H9 (cell line): ENCODE measurements at regions not wholly inside any gene's neighbourhood (a gene's known extent, or its start where the extent isn't known, plus 50 kb on each side); places are given as distances from the start of the nearest gene placed in this dataset.

ENCODE experiments used
- DNase-seq: peaks from one replicate; pipeline ENCODE4 v3.0.0-alpha.2; 2017
- H2AFZ ChIP-seq: one replicate; pipeline ENCODE4 v1.6.1; 2013; ENCODE audit warnings: mild to moderate bottlenecking, low read length, control low read depth, moderate library complexity
- H2AK5ac ChIP-seq: 2 replicates; pipeline ENCODE4 v1.6.1; 2013; ENCODE audit warnings: low read length, control low read depth, mixed read lengths; ENCODE audit not compliant: insufficient read length
- H2BK120ac ChIP-seq: one replicate; pipeline ENCODE4 v1.6.1; 2013; ENCODE audit warnings: low read depth, mild to moderate bottlenecking, low read length, control low read depth, inconsistent platforms; ENCODE audit not compliant: poor library complexity, severe bottlenecking
- H2BK12ac ChIP-seq: 2 replicates; pipeline ENCODE4 v1.6.1; 2013; ENCODE audit warnings: low read length, control low read depth, mixed read lengths, low read depth; ENCODE audit not compliant: insufficient read length
- H2BK15ac ChIP-seq: 2 replicates; pipeline ENCODE4 v1.6.1; 2013; ENCODE audit warnings: low read depth, low read length, control low read depth
- H2BK20ac ChIP-seq: one replicate; pipeline ENCODE4 v1.6.1; 2013; ENCODE audit warnings: low read depth, mild to moderate bottlenecking, low read length, control low read depth, inconsistent platforms; ENCODE audit not compliant: poor library complexity, severe bottlenecking
- H2BK5ac ChIP-seq: 2 replicates; pipeline ENCODE4 v1.6.1; 2013; ENCODE audit warnings: low read length, control low read depth, mixed read lengths; ENCODE audit not compliant: insufficient read length
- H3K14ac ChIP-seq: 2 replicates; pipeline ENCODE4 v1.6.1; 2013; ENCODE audit warnings: low read length, control low read depth; ENCODE audit not compliant: insufficient read depth
- H3K18ac ChIP-seq: 2 replicates; pipeline ENCODE4 v1.6.1; 2013; ENCODE audit warnings: low read depth, mild to moderate bottlenecking, mixed read lengths, low read length, control low read depth; ENCODE audit not compliant: insufficient read length
- H3K23ac ChIP-seq: 2 replicates; pipeline ENCODE4 v1.6.1; 2013; ENCODE audit warnings: low read length, control low read depth, mixed read lengths, low read depth; ENCODE audit not compliant: insufficient read length
- H3K23me2 ChIP-seq: 2 replicates; pipeline ENCODE4 v1.6.1; 2013; ENCODE audit warnings: low read depth, mild to moderate bottlenecking, mixed read lengths, low read length, control low read depth; ENCODE audit not compliant: insufficient read length, poor library complexity, severe bottlenecking
- H3K27ac ChIP-seq: 2 replicates; pipeline ENCODE4 v1.5.1; 2013; ENCODE audit warnings: low read length, control low read depth, mixed read lengths, low read depth; ENCODE audit not compliant: insufficient read length
- H3K27me3 ChIP-seq: 2 replicates; pipeline ENCODE4 v1.6.1; 2013; ENCODE audit warnings: low read length, control low read depth, inconsistent platforms; ENCODE audit not compliant: insufficient read depth
- H3K4ac ChIP-seq: 2 replicates; pipeline ENCODE4 v1.6.1; 2013; ENCODE audit warnings: low read depth, mild to moderate bottlenecking, control low read depth, inconsistent platforms, low read length, moderate library complexity
- H3K4me1 ChIP-seq: 2 replicates; pipeline ENCODE4 v1.6.1; 2013; ENCODE audit warnings: low read length, control low read depth, inconsistent platforms; ENCODE audit not compliant: insufficient read depth
- H3K4me2 ChIP-seq: 2 replicates; pipeline ENCODE4 v1.6.1; 2013; ENCODE audit warnings: low read length, control low read depth, mixed read lengths; ENCODE audit not compliant: insufficient read length, insufficient read depth
- H3K56ac ChIP-seq: 2 replicates; pipeline ENCODE4 v1.6.1; 2013; ENCODE audit warnings: low read depth, mild to moderate bottlenecking, mixed read lengths, low read length, control low read depth; ENCODE audit not compliant: insufficient read length
- H3K79me1 ChIP-seq: 2 replicates; pipeline ENCODE4 v1.6.1; 2013; ENCODE audit warnings: low read depth, mild to moderate bottlenecking, moderate library complexity, low read length, control low read depth, inconsistent platforms; ENCODE audit not compliant: insufficient read depth, poor library complexity, severe bottlenecking
- H3K79me2 ChIP-seq: 2 replicates; pipeline ENCODE4 v1.6.1; 2013; ENCODE audit warnings: low read length, control low read depth, inconsistent platforms; ENCODE audit not compliant: insufficient read depth
- H3K9ac ChIP-seq: 2 replicates; pipeline ENCODE4 v1.6.1; 2013; ENCODE audit warnings: low read length, control low read depth, mixed read lengths; ENCODE audit not compliant: insufficient read length; ENCODE audit errors: extremely low read depth
- H3K9me3 ChIP-seq: one replicate; pipeline ENCODE4 v1.6.1; 2013; ENCODE audit warnings: low read depth, low read length, inconsistent platforms; ENCODE audit not compliant: control insufficient read depth
- H3T11ph ChIP-seq: one replicate; pipeline ENCODE4 v1.6.1; 2013; ENCODE audit warnings: mild to moderate bottlenecking, low read length, control low read depth, inconsistent platforms
- H4K20me1 ChIP-seq: one replicate; pipeline ENCODE4 v1.6.1; 2013; ENCODE audit not compliant: control insufficient read depth, insufficient read length, insufficient read depth
- H4K5ac ChIP-seq: 2 replicates; pipeline ENCODE4 v1.6.1; 2013; ENCODE audit warnings: low read depth, mild to moderate bottlenecking, mixed read lengths, low read length, control low read depth; ENCODE audit not compliant: insufficient read length
- H4K8ac ChIP-seq: replicated peaks from 2 replicates; pipeline ENCODE4 v1.6.1; 2013; ENCODE audit warnings: low read length, control low read depth, mixed read lengths, low read depth; ENCODE audit not compliant: insufficient read length
- H4K91ac ChIP-seq: 2 replicates; pipeline ENCODE4 v1.6.1; 2013; ENCODE audit warnings: low read depth, mild to moderate bottlenecking, moderate library complexity, mixed read lengths, low read length, control low read depth; ENCODE audit not compliant: insufficient read length
- H3K27ac Mint-ChIP-seq, 3 experiments: 2 replicates in 2 of 3; 3 replicates in 1 of 3; pipeline ENCODE4 v1.8.0; 2020 to 2021; ENCODE audit warnings: mixed read lengths in 3 of 3, mild to moderate bottlenecking in 1 of 3, moderate library complexity in 1 of 3
- H3K27me3 Mint-ChIP-seq: 2 replicates; pipeline ENCODE4 v1.8.0; 2021; ENCODE audit warnings: low read depth, mild to moderate bottlenecking, moderate library complexity, mixed read lengths
- H3K36me3 Mint-ChIP-seq, 3 experiments: 2 replicates in 2 of 3; 3 replicates in 1 of 3; pipeline ENCODE4 v1.8.0; 2020 to 2021; ENCODE audit warnings: low read depth in 3 of 3, mixed read lengths in 3 of 3; ENCODE audit not compliant: insufficient read depth in 1 of 3
- H3K4me1 Mint-ChIP-seq, 2 experiments: 2 replicates each; pipeline ENCODE4 v1.8.0; 2020; ENCODE audit warnings: mixed read lengths in 2 of 2
- H3K4me3 Mint-ChIP-seq, 2 experiments: 2 replicates in 1 of 2; 3 replicates in 1 of 2; pipeline ENCODE4 v1.8.0; 2020 to 2021; ENCODE audit warnings: mild to moderate bottlenecking in 2 of 2, mixed read lengths in 2 of 2, moderate library complexity in 1 of 2
- H3K9me3 Mint-ChIP-seq, 2 experiments: 2 replicates in 1 of 2; 3 replicates in 1 of 2; pipeline ENCODE4 v1.8.0; 2020; ENCODE audit warnings: mild to moderate bottlenecking in 2 of 2, mixed read lengths in 2 of 2, moderate library complexity in 1 of 2
- WGBS: extraction: QIAGEN DNeasy Blood & Tissue Kit; methylation state at CpG from one replicate; pipeline ENCODE4 v1.1.7; 2013; ENCODE audit warnings: missing lambda C conversion rate, low lambda C conversion rate, mixed read lengths; ENCODE audit not compliant: insufficient read length; ENCODE audit errors: extremely low coverage; 5-methylcytosine and 5-hydroxymethylcytosine counted together
- TF ChIP-seq, protein P1 (sequence below): fragments of 200-600 bp; sonication (generic); conservative IDR thresholded peaks from 3 replicates; pipeline ENCODE4 v1.8.0; 2021; ENCODE audit warnings: antibody characterized with exemption, mild to moderate bottlenecking

DNA sequence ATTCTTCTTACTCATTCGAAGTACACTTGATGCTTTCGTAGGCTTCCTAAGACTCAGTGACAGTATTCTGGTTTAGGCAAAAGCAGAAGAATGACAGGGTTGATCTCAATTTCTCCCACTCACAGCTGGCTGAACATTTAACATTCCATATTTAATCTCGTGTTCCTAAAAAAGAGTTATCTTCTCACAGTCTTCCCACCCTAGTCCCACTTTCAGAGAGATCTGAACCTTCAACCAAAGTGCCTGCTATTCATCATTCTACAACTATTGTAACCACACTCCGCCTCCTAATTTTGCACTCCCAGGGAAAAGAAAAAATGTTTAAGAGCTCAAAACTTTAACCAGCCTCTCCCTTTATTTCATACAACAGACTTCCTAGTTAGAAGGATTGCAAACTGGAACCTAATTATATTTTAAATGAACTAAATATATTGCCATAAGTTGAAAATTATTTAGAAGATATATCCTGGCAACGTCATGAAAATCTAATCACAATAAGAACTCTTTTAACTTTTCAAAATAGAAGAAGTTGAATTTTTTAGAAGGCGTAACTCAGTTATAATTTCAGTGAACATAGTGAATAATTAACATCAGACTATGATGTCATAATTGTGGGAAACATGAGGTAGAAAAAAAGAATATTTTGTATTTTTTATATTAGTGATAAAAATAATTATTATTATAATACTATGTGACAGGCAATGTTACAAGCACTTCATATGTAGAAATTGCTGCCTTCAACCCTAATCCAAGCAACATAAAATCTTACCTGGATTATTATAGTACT is 540.9 kb upstream of the ADGRL2 start:
- Histone ChIP-seq H3K27ac (no peak overlapping the region), H3K4me2 (no peak overlapping the region), H4K20me1 (no peaks in the 10 kb centered on the region), H2BK15ac (no peak overlapping the region), H3K9me3 (no peaks in the 10 kb centered on the region), H3K79me2 (no peaks in the 10 kb centered on the region), H3K4ac (no peak overlapping the region), H2AK5ac (no peak overlapping the region), H4K5ac (no peak overlapping the region), H2BK5ac (no peak overlapping the region), H3K23ac (no peak overlapping the region), H2BK120ac (no peak overlapping the region), H3K79me1 (no peaks in the 10 kb centered on the region), H3K18ac (no peak overlapping the region), H3K9ac (no peak overlapping the region), H2AFZ (no peak overlapping the region), H3K14ac (no peak overlapping the region), H2BK12ac (no peak overlapping the region), H4K91ac (no peak overlapping the region), H3T11ph (no peak overlapping the region), H3K23me2 (no peaks in the 10 kb centered on the region), H3K56ac (no peak overlapping the region), H2BK20ac (no peak overlapping the region), H3K27me3 (no peaks in the 10 kb centered on the region), H4K8ac (no peak overlapping the region), H3K4me1 (peaks cover 2% of the 10 kb centered on the region; the same call in 1 of the 2 replicates)
- TF ChIP-seq, protein P1, sequence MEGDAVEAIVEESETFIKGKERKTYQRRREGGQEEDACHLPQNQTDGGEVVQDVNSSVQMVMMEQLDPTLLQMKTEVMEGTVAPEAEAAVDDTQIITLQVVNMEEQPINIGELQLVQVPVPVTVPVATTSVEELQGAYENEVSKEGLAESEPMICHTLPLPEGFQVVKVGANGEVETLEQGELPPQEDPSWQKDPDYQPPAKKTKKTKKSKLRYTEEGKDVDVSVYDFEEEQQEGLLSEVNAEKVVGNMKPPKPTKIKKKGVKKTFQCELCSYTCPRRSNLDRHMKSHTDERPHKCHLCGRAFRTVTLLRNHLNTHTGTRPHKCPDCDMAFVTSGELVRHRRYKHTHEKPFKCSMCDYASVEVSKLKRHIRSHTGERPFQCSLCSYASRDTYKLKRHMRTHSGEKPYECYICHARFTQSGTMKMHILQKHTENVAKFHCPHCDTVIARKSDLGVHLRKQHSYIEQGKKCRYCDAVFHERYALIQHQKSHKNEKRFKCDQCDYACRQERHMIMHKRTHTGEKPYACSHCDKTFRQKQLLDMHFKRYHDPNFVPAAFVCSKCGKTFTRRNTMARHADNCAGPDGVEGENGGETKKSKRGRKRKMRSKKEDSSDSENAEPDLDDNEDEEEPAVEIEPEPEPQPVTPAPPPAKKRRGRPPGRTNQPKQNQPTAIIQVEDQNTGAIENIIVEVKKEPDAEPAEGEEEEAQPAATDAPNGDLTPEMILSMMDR = no peak
- peaks cover 0 to 2% of the 10 kb centered on the region in 2 experiments; a peak in 1 of 5 replicates for H3K9me3 Mint-ChIP-seq
- peaks cover 0 to 5% (median 0%) of the 10 kb centered on the region in 3 experiments; a peak in 3 of 7 replicates for H3K36me3 Mint-ChIP-seq
- no peak overlapping the region for H3K27ac Mint-ChIP-seq
- WGBS = no CpG with 5 or more reads among the region's 6 CpGs
- no peaks in the 10 kb centered on the region for H3K27me3 Mint-ChIP-seq
- no peak overlapping the region for H3K4me3 Mint-ChIP-seq
- peaks cover 11 to 22% of the 10 kb centered on the region in 2 experiments for H3K4me1 Mint-ChIP-seq
- DNase-seq = no peak
